Activated CD8-positive, alpha-beta T cell treated with anti-CD3 and anti-CD28 coated beads for 36 hours (primary cell): ENCODE measurements at regions not wholly inside any gene's neighbourhood (a gene's known extent, or its start where the extent isn't known, plus 50 kb on each side); places are given as distances from the start of the nearest gene placed in this dataset.

Experiments
- ATAC-seq: fragments of 200-7000 bp; cut with Tn5 transposase; one replicate; pipeline ENCODE4 v1.10.0; 2021; ENCODE audit warnings: mild to moderate bottlenecking, moderate library complexity
- CTCF ChIA-PET: fragments of 350-600 bp; sonication (Branson Sonifier 250); formaldehyde crosslinking; loops from one replicate; lab custom pipeline; 2021; ENCODE audit warnings: antibody characterized with exemption; lab: Charles Lee
- POLR2A ChIA-PET: fragments of 350-600 bp; sonication (Branson Sonifier 250); formaldehyde crosslinking; loops from one replicate; lab custom pipeline; 2021; ENCODE audit warnings: antibody characterized with exemption; lab: Charles Lee
- DNase-seq: peaks from one replicate; pipeline ENCODE4 v3.0.0-alpha.2; 2020
- H3K27ac Mint-ChIP-seq: one replicate; pipeline ENCODE4 v1.8.0; 2021; ENCODE audit warnings: mild to moderate bottlenecking, mixed read lengths
- H3K27me3 Mint-ChIP-seq: one replicate; pipeline ENCODE4 v1.8.0; 2021; ENCODE audit warnings: mixed read lengths
- H3K36me3 Mint-ChIP-seq: one replicate; pipeline ENCODE4 v1.8.0; 2021; ENCODE audit warnings: low read depth, mixed read lengths
- H3K4me1 Mint-ChIP-seq: one replicate; pipeline ENCODE4 v1.8.0; 2021; ENCODE audit warnings: low read depth, mixed read lengths
- H3K4me3 Mint-ChIP-seq: one replicate; pipeline ENCODE4 v1.8.0; 2021; ENCODE audit warnings: mild to moderate bottlenecking, moderate library complexity, mixed read lengths
- H3K9me3 Mint-ChIP-seq: one replicate; pipeline ENCODE4 v1.8.0; 2021; ENCODE audit warnings: mixed read lengths
- CTCF ChIP-seq: fragments of 200-600 bp; IDR thresholded peaks from one replicate; pipeline ENCODE4 v1.8.0; 2022; ENCODE audit warnings: antibody characterized with exemption, mild to moderate bottlenecking
- intact Hi-C: fragments of 100-400 bp; cut with micrococcal nuclease; formaldehyde crosslinking; loops from one replicate; pipeline ENCODE4 v1.10.0; 2022

GRCh38 chr20:57901526-57901925, 191.7 kb upstream of the PMEPA1 start:
- CTCF ChIA-PET: no interaction called here
- no peak for ATAC-seq
- H3K4me1 Mint-ChIP-seq: no peaks in the 10 kb centered on the region
- H3K4me3 Mint-ChIP-seq: no peak overlapping the region
- no peak for TF ChIP-seq CTCF
- intact Hi-C loops: no loop called here
- POLR2A ChIA-PET: no interaction called here
- H3K9me3 Mint-ChIP-seq: no peaks in the 10 kb centered on the region
- peaks cover 14% of the 10 kb centered on the region for H3K27me3 Mint-ChIP-seq
- no peak overlapping the region for H3K27ac Mint-ChIP-seq
- H3K36me3 Mint-ChIP-seq: no peaks in the 10 kb centered on the region
- DNase-seq: no peak

- no peak overlapping the region for H3K4me3 Mint-ChIP-seq
- no peaks in the 10 kb centered on the region for H3K4me1 Mint-ChIP-seq
- peaks cover 14% of the 10 kb centered on the region for H3K27me3 Mint-ChIP-seq
- no peak overlapping the region for H3K27ac Mint-ChIP-seq
- ChIA-PET CTCF (no interaction called here), POLR2A (no interaction called here)
- intact Hi-C loops: no loop called here
- TF ChIP-seq CTCF: no peak
- no peaks in the 10 kb centered on the region for H3K9me3 Mint-ChIP-seq
- ATAC-seq (no peak), DNase-seq (no peak)
- no peaks in the 10 kb centered on the region for H3K36me3 Mint-ChIP-seq
These were observed 190.6 kb upstream of the PMEPA1 start for GRCh38 chr20:57900226-57900905.

- Mint-ChIP-seq H3K27ac (no peak overlapping the region), H3K9me3 (no peaks in the 10 kb centered on the region), H3K4me1 (no peaks in the 10 kb centered on the region), H3K36me3 (no peaks in the 10 kb centered on the region), H3K4me3 (no peak overlapping the region), H3K27me3 (peaks cover 8% of the 10 kb centered on the region)
- ChIA-PET CTCF (interaction anchor here (1.5 kb wide), 1 partner anchor 281 kb away, joined by 3 read pairs; no protein-coding TSS in a partner anchor), POLR2A (no interaction called here)
- no peak for ATAC-seq
- intact Hi-C loops: no loop called here
- no peak for TF ChIP-seq CTCF
- DNase-seq: no peak
These were observed 189.7 kb upstream of the PMEPA1 start for GRCh38 chr20:57899554-57899953.

- H3K27me3 Mint-ChIP-seq: peaks cover 7% of the 10 kb centered on the region
- H3K4me1 Mint-ChIP-seq: no peaks in the 10 kb centered on the region
- no peak for DNase-seq
- H3K27ac Mint-ChIP-seq: no peak overlapping the region
- intact Hi-C loops: no loop called here
- ChIA-PET POLR2A (no interaction called here), CTCF (interaction anchor here (1.0 to 1.5 kb wide), 2 partner anchors 130 to 282 kb away, joined by 3 read pairs; no protein-coding TSS in a partner anchor)
- TF ChIP-seq CTCF: no peak
- no peak overlapping the region for H3K4me3 Mint-ChIP-seq
- no peak for ATAC-seq
- no peaks in the 10 kb centered on the region for H3K9me3 Mint-ChIP-seq
- no peaks in the 10 kb centered on the region for H3K36me3 Mint-ChIP-seq
These were observed 188.5 kb upstream of the PMEPA1 start for GRCh38 chr20:57898332-57898731.

- no peak overlapping the region for H3K4me3 Mint-ChIP-seq
- CTCF ChIA-PET: interaction anchor here (1.0 to 1.5 kb wide), 2 partner anchors 130 to 282 kb away, joined by 3 read pairs; no protein-coding TSS in a partner anchor
- no peak for ATAC-seq
These were observed 188.1 kb upstream of the PMEPA1 start for GRCh38 chr20:57897891-57898290.

More at GRCh38 chr20:57897891-57898290, 188.1 kb upstream of the PMEPA1 start:
- Mint-ChIP-seq H3K27ac (no peak overlapping the region), H3K27me3 (peaks cover 7% of the 10 kb centered on the region), H3K36me3 (no peaks in the 10 kb centered on the region), H3K4me1 (no peaks in the 10 kb centered on the region), H3K9me3 (no peaks in the 10 kb centered on the region)
- DNase-seq: no peak
- no peak for TF ChIP-seq CTCF
- POLR2A ChIA-PET: no interaction called here
- intact Hi-C loops: no loop called here
